ENCODE measurements at regions not wholly inside any gene's neighbourhood (a gene's known extent, or its start where the extent isn't known, plus 50 kb on each side); places are given as distances from the start of the nearest gene placed in this dataset.
A peak's percentile ranks its signal among the peaks of the same experiment; 100 is the strongest.
"Not testable (repeated sequence)": the region's sequence is repeated elsewhere in the genome, so short reads cannot be mapped to it uniquely, and the experiment has no call there.

DNA sequence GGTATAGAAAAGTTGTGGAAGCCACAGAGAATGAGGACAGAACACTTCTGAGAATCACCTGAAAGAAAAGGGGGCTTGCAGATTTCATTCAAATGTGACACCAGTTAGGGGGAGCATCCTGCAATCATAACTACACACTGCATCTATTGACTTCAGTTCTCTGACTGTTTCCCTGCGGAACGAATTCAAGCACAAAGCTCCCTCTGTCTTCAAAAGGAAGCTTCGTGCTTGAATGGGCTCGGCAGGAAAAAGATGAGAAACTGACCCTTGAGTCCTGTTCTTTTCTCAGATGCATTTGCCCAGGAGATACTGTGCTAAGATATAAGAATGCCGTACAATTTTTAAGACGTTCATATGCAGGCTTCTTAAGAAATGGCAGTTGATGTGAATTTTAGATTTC lies 2000.4 kb upstream of the RAG2 start:
- Histone ChIP-seq H2AFZ (ENCODE audit: low read length, unreplicated experiment) (no peak overlapping the region), H3K36me3 (ENCODE audit: insufficient read depth, low read length) (no peaks in the 10 kb centered on the region), H3K27ac (ENCODE audit: low read depth, low read length) (no peak overlapping the region)

DNA sequence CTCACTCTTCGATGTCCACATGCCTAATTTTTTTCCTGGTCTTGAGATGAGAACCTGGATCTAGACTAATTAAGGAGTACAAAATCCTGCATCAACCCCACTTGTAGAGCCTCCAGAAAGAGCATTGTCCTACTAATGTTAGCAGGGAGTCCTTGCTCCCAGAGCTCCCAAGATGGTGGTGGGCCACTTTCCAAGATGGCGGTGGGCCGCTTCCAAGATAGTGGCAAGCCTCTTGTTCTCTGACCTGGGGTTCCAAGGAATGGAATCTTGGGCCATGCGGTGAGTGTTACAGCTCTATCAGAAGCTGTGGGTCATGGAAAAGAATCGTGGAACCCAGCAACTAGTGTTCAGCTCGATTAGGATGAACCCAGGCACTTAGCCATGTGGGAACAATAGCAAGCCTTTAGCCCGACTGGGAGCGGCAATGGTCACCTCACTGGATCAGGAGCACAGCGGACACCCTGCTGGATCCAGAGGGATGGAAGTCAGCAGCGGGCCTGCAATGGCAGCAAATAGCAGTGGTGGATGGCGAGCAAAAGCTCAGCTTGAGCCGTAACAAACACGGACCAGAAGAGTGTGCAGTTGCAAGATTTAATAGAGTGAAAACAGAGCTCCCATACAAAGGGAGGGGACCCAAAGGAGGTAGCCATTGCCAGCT lies 1997.5 kb upstream of the RAG2 start:
- H3K79me2 ChIP-seq (ENCODE audit: control insufficient read depth, insufficient read depth, low read length, unreplicated experiment); H3K36me3 ChIP-seq (ENCODE audit: insufficient read depth, low read length); H3K27ac ChIP-seq (ENCODE audit: low read depth, low read length); H3K27me3 ChIP-seq (ENCODE audit: insufficient read depth, low read length); H3K4me3 ChIP-seq (ENCODE audit: low read depth, low read length); H2AFZ ChIP-seq (ENCODE audit: low read length, unreplicated experiment); H3K4me1 ChIP-seq (ENCODE audit: control insufficient read depth, insufficient read depth, low read length, unreplicated experiment): not testable (repeated sequence)

More for the DNA sequence above, 2000.4 kb upstream of the RAG2 start:
- peaks cover 3% of the 10 kb centered on the region for H3K4me1 ChIP-seq (ENCODE audit: control insufficient read depth, insufficient read depth, low read length, unreplicated experiment)
- H3K79me2 ChIP-seq (ENCODE audit: control insufficient read depth, insufficient read depth, low read length, unreplicated experiment), result no peaks in the 10 kb centered on the region
- no peaks in the 10 kb centered on the region for H3K27me3 ChIP-seq (ENCODE audit: insufficient read depth, low read length)
- no peak overlapping the region for H3K4me3 ChIP-seq (ENCODE audit: low read depth, low read length)

DNA sequence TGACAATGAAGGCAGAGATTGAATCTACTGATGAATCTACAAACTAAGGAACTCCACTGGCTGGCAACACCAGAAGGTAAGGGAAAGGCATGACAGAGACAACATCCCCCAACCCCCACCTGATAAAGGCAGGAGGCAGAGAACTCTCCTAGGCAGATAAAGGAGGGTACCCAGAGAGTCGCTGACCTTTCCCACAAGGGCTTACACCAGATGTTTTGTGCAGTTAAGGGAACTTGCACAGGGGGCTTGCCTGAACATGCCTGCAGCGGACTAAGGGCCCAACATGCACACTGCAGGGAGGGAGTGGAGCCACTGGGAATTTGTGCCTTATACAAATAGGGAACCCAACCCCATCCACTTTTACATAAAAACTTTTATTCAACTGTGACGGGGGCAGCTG lies 1996.9 kb upstream of the RAG2 start:
- H2AFZ ChIP-seq (ENCODE audit: low read length, unreplicated experiment), result no peak overlapping the region
- no peak overlapping the region for H3K27ac ChIP-seq (ENCODE audit: low read depth, low read length)
- H3K4me1 ChIP-seq (ENCODE audit: control insufficient read depth, insufficient read depth, low read length, unreplicated experiment), result peaks cover 4% of the 10 kb centered on the region
- no peaks in the 10 kb centered on the region for H3K36me3 ChIP-seq (ENCODE audit: insufficient read depth, low read length)
- H3K79me2 ChIP-seq (ENCODE audit: control insufficient read depth, insufficient read depth, low read length, unreplicated experiment), result no peaks in the 10 kb centered on the region
- H3K27me3 ChIP-seq (ENCODE audit: insufficient read depth, low read length), result no peaks in the 10 kb centered on the region
- no peak overlapping the region for H3K4me3 ChIP-seq (ENCODE audit: low read depth, low read length)

DNA sequence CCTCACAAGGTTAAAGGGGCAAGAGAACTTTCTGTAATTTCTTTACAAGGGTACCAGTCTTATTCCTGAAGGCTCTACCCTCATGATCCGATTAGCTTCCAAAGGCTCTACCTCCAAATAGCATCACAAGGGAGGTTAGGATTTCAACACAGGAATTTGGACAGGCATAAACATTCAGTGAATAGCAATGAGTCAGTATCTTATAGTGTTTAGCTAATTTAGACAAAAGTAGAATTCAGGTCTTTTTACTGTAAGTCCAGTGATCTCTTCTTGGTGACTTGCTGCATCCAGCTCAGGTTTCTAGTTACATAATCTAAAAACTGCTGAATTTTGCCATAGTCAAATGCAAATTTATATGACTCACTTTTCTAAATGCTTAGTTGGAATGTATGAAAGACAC lies 1995.6 kb upstream of the RAG2 start:
- no peak overlapping the region for H2AFZ ChIP-seq (ENCODE audit: low read length, unreplicated experiment)
- no peak overlapping the region for H3K27ac ChIP-seq (ENCODE audit: low read depth, low read length)

DNA sequence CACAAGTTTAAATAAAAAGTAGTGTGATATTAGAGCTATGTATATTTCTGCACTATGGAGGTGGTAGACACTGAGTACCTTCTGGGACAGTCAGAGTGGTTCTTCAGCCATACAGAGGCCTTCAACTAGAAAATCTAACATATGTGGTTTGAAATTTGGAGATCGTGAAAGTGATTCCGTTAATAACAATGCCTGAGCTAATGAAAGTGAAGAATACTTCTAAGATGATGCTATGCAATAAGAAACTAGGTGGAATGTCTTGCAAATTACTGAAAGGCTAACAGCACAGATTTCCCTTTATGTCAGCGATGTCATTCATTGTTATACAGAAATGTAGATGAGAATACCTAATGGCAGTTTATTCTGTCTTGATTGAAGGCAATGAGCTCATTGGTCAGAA lies 1984.7 kb upstream of the RAG2 start:
- no peaks in the 10 kb centered on the region for H3K4me1 ChIP-seq (ENCODE audit: control insufficient read depth, insufficient read depth, low read length, unreplicated experiment)
- no peak overlapping the region for H3K4me3 ChIP-seq (ENCODE audit: low read depth, low read length)
- H3K27me3 ChIP-seq (ENCODE audit: insufficient read depth, low read length), result no peaks in the 10 kb centered on the region
- no peak overlapping the region for H2AFZ ChIP-seq (ENCODE audit: low read length, unreplicated experiment)
- no peak overlapping the region for H3K27ac ChIP-seq (ENCODE audit: low read depth, low read length)
- no peaks in the 10 kb centered on the region for H3K36me3 ChIP-seq (ENCODE audit: insufficient read depth, low read length)
- no peaks in the 10 kb centered on the region for H3K79me2 ChIP-seq (ENCODE audit: control insufficient read depth, insufficient read depth, low read length, unreplicated experiment)

More for the DNA sequence above, 1995.6 kb upstream of the RAG2 start:
- Histone ChIP-seq H3K36me3 (ENCODE audit: insufficient read depth, low read length) (no peaks in the 10 kb centered on the region), H3K27me3 (ENCODE audit: insufficient read depth, low read length) (no peaks in the 10 kb centered on the region), H3K79me2 (ENCODE audit: control insufficient read depth, insufficient read depth, low read length, unreplicated experiment) (no peaks in the 10 kb centered on the region), H3K4me1 (ENCODE audit: control insufficient read depth, insufficient read depth, low read length, unreplicated experiment) (peaks cover 4% of the 10 kb centered on the region), H3K4me3 (ENCODE audit: low read depth, low read length) (no peak overlapping the region)

DNA sequence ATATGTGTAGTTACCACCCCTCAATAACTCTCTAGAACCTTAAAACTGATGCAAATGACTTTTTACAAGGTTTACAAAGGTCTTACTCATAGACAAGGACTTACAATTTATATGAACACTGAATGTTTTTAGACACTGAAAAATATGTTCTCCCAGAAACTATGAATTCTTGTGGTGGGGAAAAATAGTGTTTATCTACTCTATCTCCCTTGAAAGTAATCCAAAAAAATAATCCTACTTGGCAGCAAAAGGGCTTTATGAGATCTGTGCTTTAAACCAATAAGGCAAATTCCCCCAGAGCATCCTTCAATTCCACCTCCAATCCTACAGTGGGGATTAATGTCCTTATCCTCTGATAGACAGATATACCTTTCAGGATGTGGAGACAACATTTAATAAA lies 1984.1 kb upstream of the RAG2 start:
- Histone ChIP-seq H3K36me3 (ENCODE audit: insufficient read depth, low read length) (no peaks in the 10 kb centered on the region), H3K79me2 (ENCODE audit: control insufficient read depth, insufficient read depth, low read length, unreplicated experiment) (no peaks in the 10 kb centered on the region), H3K4me1 (ENCODE audit: control insufficient read depth, insufficient read depth, low read length, unreplicated experiment) (no peaks in the 10 kb centered on the region), H3K27me3 (ENCODE audit: insufficient read depth, low read length) (no peaks in the 10 kb centered on the region), H2AFZ (ENCODE audit: low read length, unreplicated experiment) (no peak overlapping the region), H3K27ac (ENCODE audit: low read depth, low read length) (no peak overlapping the region), H3K4me3 (ENCODE audit: low read depth, low read length) (no peak overlapping the region)

DNA sequence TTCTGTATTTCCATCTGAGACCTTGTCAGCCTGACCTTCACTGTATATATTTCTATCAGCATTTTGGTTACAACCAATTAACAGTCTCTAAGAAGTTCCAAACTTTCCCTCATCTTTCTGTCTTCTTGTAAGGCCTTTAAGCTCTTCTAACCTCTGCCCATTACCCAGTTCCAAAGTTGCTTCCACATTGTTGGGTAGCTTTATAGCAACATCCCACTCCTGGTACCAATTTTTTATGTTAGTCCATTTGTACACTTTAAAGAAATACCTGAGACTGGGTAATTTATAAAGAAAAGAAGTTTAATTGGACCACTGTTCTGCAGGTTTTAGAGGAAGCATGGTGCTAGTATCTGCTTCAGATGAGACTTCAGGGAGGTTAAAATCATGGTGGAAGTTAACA lies 1979.7 kb upstream of the RAG2 start:
- no peaks in the 10 kb centered on the region for H3K36me3 ChIP-seq (ENCODE audit: insufficient read depth, low read length)
- no peaks in the 10 kb centered on the region for H3K27me3 ChIP-seq (ENCODE audit: insufficient read depth, low read length)
- no peak overlapping the region for H3K27ac ChIP-seq (ENCODE audit: low read depth, low read length)
- H2AFZ ChIP-seq (ENCODE audit: low read length, unreplicated experiment), result no peak overlapping the region
- H3K4me1 ChIP-seq (ENCODE audit: control insufficient read depth, insufficient read depth, low read length, unreplicated experiment), result no peaks in the 10 kb centered on the region
- no peaks in the 10 kb centered on the region for H3K79me2 ChIP-seq (ENCODE audit: control insufficient read depth, insufficient read depth, low read length, unreplicated experiment)
- H3K4me3 ChIP-seq (ENCODE audit: low read depth, low read length), result no peak overlapping the region

DNA sequence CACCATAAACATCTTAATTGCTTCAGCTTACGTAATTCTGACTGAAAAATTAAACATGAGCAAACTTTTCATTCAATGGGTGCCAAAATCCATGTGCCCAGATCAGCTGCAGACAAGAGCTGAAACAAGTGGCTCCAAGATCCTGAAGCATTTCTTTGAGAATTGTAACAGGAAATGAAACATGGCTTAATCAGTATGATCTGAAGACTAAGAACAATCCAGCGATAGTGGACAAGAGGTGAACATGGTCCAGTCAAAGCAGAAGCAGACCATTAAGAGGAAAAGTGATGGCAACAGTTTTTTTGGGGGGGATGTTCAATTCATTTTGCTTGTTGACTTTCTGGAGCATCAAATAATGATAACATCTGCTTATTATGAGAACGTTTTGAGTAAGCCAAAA lies 1964.5 kb upstream of the RAG2 start:
- H3K27ac ChIP-seq (ENCODE audit: low read depth, low read length), result no peak overlapping the region
- no peak overlapping the region for H3K4me3 ChIP-seq (ENCODE audit: low read depth, low read length)

DNA sequence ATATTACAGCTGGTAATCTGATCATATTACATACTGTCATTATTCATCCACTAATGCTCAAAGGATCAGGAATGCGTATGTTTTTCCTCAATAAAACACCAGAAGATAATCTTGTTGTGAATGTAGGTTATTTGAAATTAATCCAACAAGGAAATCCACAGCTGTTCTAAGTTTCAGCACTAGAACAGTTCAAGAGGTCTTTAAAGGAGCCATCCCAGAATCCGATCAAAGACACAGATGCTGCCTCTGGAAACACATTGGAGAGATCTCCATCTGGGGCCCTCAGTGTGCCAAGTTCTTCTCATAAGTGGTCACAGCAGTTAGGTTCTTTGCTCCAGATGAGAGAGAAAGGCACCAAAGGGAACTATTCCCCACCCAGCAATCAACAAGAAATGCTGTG lies 1955.1 kb upstream of the RAG2 start:
- no peak overlapping the region for H3K4me3 ChIP-seq (ENCODE audit: low read depth, low read length)
- no peaks in the 10 kb centered on the region for H3K27me3 ChIP-seq (ENCODE audit: insufficient read depth, low read length)
- H3K4me1 ChIP-seq (ENCODE audit: control insufficient read depth, insufficient read depth, low read length, unreplicated experiment), result no peaks in the 10 kb centered on the region
- no peak overlapping the region for H3K27ac ChIP-seq (ENCODE audit: low read depth, low read length)
- H3K36me3 ChIP-seq (ENCODE audit: insufficient read depth, low read length), result no peaks in the 10 kb centered on the region
- no peak overlapping the region for H2AFZ ChIP-seq (ENCODE audit: low read length, unreplicated experiment)
- H3K79me2 ChIP-seq (ENCODE audit: control insufficient read depth, insufficient read depth, low read length, unreplicated experiment), result no peaks in the 10 kb centered on the region

More for the DNA sequence above, 1964.5 kb upstream of the RAG2 start:
- Histone ChIP-seq H3K4me1 (ENCODE audit: control insufficient read depth, insufficient read depth, low read length, unreplicated experiment) (no peaks in the 10 kb centered on the region), H2AFZ (ENCODE audit: low read length, unreplicated experiment) (no peak overlapping the region), H3K36me3 (ENCODE audit: insufficient read depth, low read length) (no peaks in the 10 kb centered on the region), H3K27me3 (ENCODE audit: insufficient read depth, low read length) (no peaks in the 10 kb centered on the region), H3K79me2 (ENCODE audit: control insufficient read depth, insufficient read depth, low read length, unreplicated experiment) (no peaks in the 10 kb centered on the region)

DNA sequence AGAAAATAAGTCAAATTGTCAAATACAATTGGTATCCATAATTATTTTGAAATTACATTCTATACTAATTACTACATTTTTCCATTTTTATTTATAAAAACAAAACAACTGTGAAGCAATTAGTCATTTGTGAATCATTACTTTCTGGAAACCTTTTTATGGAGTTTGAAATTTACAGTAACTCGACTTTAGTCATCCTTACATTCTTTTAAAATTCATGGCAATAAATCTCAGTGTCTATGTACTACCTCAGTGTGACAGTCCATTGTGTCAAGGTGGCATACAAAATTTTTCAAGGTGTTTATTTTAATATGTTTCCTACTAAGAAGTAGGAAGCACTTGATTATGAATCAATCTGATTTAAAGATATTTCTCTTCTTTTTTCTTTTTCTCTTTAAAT lies 1949.4 kb upstream of the RAG2 start:
- H3K27ac ChIP-seq (ENCODE audit: low read depth, low read length), result peak overlapping the region; percentile 12; the same call in 1 of the 2 replicates
- H3K4me3 ChIP-seq (ENCODE audit: low read depth, low read length), result no peak overlapping the region
- no peaks in the 10 kb centered on the region for H3K36me3 ChIP-seq (ENCODE audit: insufficient read depth, low read length)
- no peaks in the 10 kb centered on the region for H3K27me3 ChIP-seq (ENCODE audit: insufficient read depth, low read length)
- peaks cover 22% of the 10 kb centered on the region for H3K4me1 ChIP-seq (ENCODE audit: control insufficient read depth, insufficient read depth, low read length, unreplicated experiment)
- no peak overlapping the region for H2AFZ ChIP-seq (ENCODE audit: low read length, unreplicated experiment)
- no peaks in the 10 kb centered on the region for H3K79me2 ChIP-seq (ENCODE audit: control insufficient read depth, insufficient read depth, low read length, unreplicated experiment)

DNA sequence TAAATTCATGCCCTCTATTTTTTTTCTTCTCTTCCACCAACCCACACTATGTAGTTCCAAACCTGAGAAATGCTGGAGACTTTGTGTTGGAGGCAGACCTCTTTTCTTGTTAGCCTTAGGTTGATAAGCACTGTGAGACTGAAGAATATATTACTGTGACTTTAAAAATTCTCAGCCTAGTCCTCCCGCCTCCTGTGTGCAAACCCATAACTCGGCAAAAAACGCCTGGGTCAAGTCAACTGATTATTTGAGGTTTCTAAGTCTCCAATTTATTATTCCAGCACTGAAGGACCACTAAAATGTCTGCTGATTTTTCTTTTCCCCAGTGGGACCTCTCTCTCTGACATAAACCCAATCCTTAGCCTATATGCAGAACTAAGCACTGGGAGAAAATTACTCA lies 1946.0 kb upstream of the RAG2 start:
- H3K4me3 ChIP-seq (ENCODE audit: low read depth, low read length), result no peak overlapping the region

More for the DNA sequence above, 1946.0 kb upstream of the RAG2 start:
- Histone ChIP-seq H3K4me1 (ENCODE audit: control insufficient read depth, insufficient read depth, low read length, unreplicated experiment) (peaks cover 22% of the 10 kb centered on the region), H3K27ac (ENCODE audit: low read depth, low read length) (peak overlapping the region; percentile 52), H3K79me2 (ENCODE audit: control insufficient read depth, insufficient read depth, low read length, unreplicated experiment) (no peaks in the 10 kb centered on the region), H3K27me3 (ENCODE audit: insufficient read depth, low read length) (no peaks in the 10 kb centered on the region), H2AFZ (ENCODE audit: low read length, unreplicated experiment) (no peak overlapping the region), H3K36me3 (ENCODE audit: insufficient read depth, low read length) (no peaks in the 10 kb centered on the region)
